CD4-positive, alpha-beta memory T cell (primary cell): ENCODE measurements at regions not wholly inside any gene's neighbourhood (a gene's known extent, or its start where the extent isn't known, plus 50 kb on each side); places are given as distances from the start of the nearest gene placed in this dataset.

Source experiments
- CTCF ChIA-PET: fragments of 350-600 bp; sonication (Branson Sonifier 250); formaldehyde crosslinking; loops from one replicate; lab custom pipeline; 2021; ENCODE audit warnings: inconsistent platforms; ENCODE audit not compliant: partially characterized antibody; lab: Charles Lee
- POLR2A ChIA-PET: fragments of 350-600 bp; sonication (Branson Sonifier 250); formaldehyde crosslinking; loops from one replicate; lab custom pipeline; 2021; ENCODE audit not compliant: partially characterized antibody; lab: Charles Lee
- DNase-seq, 5 donors: peaks; one replicate each; pipeline versions ENCODE4 v3.0.0 to v3.0.0-alpha.2; 2020 to 2022; ENCODE audit warnings: mixed read lengths in 1 of 5
- H3K27ac ChIP-seq: one replicate; pipeline ENCODE4 v1.7.0; 2013; ENCODE audit warnings: low read depth, low read length
- H3K27me3 ChIP-seq: 2 replicates; pipeline ENCODE4 v1.7.0; 2013; ENCODE audit warnings: mild to moderate bottlenecking, low read length, moderate library complexity; ENCODE audit not compliant: insufficient read depth
- H3K36me3 ChIP-seq: 2 replicates; pipeline ENCODE4 v1.7.0; 2013; ENCODE audit warnings: mild to moderate bottlenecking, low read length, moderate library complexity; ENCODE audit not compliant: insufficient read depth
- H3K4me1 ChIP-seq: 2 replicates; pipeline ENCODE4 v1.7.0; 2013; ENCODE audit warnings: mild to moderate bottlenecking, low read length, moderate library complexity; ENCODE audit not compliant: insufficient read depth
- H3K4me3 ChIP-seq, 2 donors: one replicate each; pipeline ENCODE4 v1.7.0; 2013; ENCODE audit warnings: low read length in 2 of 2, mild to moderate bottlenecking in 1 of 2
- H3K9me3 ChIP-seq, 2 donors: one replicate each; pipeline ENCODE4 v1.7.0; 2013; ENCODE audit warnings: low read length in 2 of 2, control low read depth in 1 of 2; ENCODE audit not compliant: control insufficient read depth in 1 of 2
- H3K27ac Mint-ChIP-seq, 7 donors: one replicate each; pipeline ENCODE4 v1.8.0; 2020 to 2021; ENCODE audit warnings: mixed read lengths in 7 of 7, mild to moderate bottlenecking in 6 of 7, inconsistent platforms in 3 of 7, moderate library complexity in 3 of 7
- H3K27me3 Mint-ChIP-seq, 2 donors: one replicate each; pipeline ENCODE4 v1.8.0; 2020 to 2021; ENCODE audit warnings: mixed read lengths in 2 of 2
- H3K36me3 Mint-ChIP-seq, 2 donors: one replicate each; pipeline ENCODE4 v1.8.0; 2020 to 2021; ENCODE audit warnings: mixed read lengths in 2 of 2, inconsistent platforms in 1 of 2, mild to moderate bottlenecking in 1 of 2
- H3K4me1 Mint-ChIP-seq, 4 donors: one replicate each; pipeline ENCODE4 v1.8.0; 2020 to 2021; ENCODE audit warnings: mixed read lengths in 4 of 4, mild to moderate bottlenecking in 1 of 4
- H3K4me3 Mint-ChIP-seq, 8 donors: one replicate each; pipeline ENCODE4 v1.8.0; 2020 to 2021; ENCODE audit warnings: mixed read lengths in 8 of 8, mild to moderate bottlenecking in 7 of 8, moderate library complexity in 6 of 8, inconsistent platforms in 3 of 8
- H3K9me3 Mint-ChIP-seq, 8 donors: one replicate each; pipeline ENCODE4 v1.8.0; 2020 to 2021; ENCODE audit warnings: mixed read lengths in 8 of 8, mild to moderate bottlenecking in 5 of 8, inconsistent platforms in 3 of 8, moderate library complexity in 1 of 8
- intact Hi-C: fragments of 100-400 bp; cut with micrococcal nuclease; formaldehyde crosslinking; loops from one replicate; pipeline ENCODE4 v1.15.1; 2023

DNA sequence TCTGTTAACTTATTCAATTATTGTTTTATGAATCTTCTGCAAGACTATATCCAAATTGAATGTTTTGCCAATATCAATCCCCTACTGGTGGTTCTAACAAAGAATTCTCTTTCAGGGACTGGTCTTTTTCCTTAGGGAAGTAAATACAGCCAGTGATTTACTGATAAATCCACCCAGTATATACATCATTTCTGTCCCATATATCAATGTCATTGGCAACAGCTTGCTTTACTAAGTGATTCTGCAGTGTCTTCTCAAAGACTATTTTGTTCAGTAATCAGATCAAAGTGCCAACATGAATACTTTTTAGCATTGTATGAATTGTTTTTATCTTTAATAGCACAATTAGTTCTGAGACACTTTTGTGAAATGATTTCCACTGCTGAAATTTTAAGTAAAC is 114.0 kb upstream of the OBI1 start:
- CTCF ChIA-PET: no interaction called here

DNA sequence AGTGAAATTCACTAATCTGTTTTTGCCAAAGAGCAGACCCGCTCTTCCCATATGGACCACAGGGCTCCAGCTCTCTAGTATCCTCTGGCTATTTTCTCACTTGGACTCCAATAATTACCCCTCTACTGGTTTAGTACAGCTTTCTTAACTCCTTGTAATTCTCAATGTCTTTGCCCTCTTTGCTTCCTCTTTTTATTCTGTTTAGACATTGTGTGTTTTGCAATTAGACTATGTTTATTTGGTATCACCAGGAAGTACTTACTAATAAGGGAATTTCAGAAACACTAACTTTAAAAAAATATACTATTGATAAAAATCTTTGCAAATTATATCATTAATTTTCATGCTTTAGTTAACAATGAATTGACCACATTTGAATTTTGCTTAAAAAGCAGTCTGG is 111.6 kb upstream of the OBI1 start:
- Mint-ChIP-seq H3K4me3 (no peak overlapping the region), H3K27ac (no peak overlapping the region), H3K27me3 (peaks cover 1 to 13% of the 10 kb centered on the region in 2 donors), H3K4me1 (no peaks in the 10 kb centered on the region), H3K36me3 (no peaks in the 10 kb centered on the region), H3K9me3 (peaks cover 0 to 2% (median 0%) of the 10 kb centered on the region in 8 donors)
- H3K27me3 ChIP-seq: no peaks in the 10 kb centered on the region
- DNase-seq: no peak
- no peaks in the 10 kb centered on the region for H3K4me1 ChIP-seq
- H3K4me3 ChIP-seq: no peak overlapping the region
- ChIA-PET POLR2A (no interaction called here), CTCF (no interaction called here)
- intact Hi-C loops: no loop called here
- H3K27ac ChIP-seq: no peak overlapping the region
- no peaks in the 10 kb centered on the region for H3K36me3 ChIP-seq
- no peaks in the 10 kb centered on the region for H3K9me3 ChIP-seq

More for the DNA sequence above, 114.0 kb upstream of the OBI1 start:
- intact Hi-C loops: no loop called here
- Histone ChIP-seq H3K27me3 (no peaks in the 10 kb centered on the region), H3K36me3 (no peaks in the 10 kb centered on the region), H3K4me1 (no peaks in the 10 kb centered on the region), H3K4me3 (no peak overlapping the region), H3K9me3 (no peaks in the 10 kb centered on the region), H3K27ac (no peak overlapping the region)
- POLR2A ChIA-PET: no interaction called here
- no peak overlapping the region for H3K27ac Mint-ChIP-seq
- H3K4me1 Mint-ChIP-seq: no peaks in the 10 kb centered on the region
- H3K4me3 Mint-ChIP-seq: no peak overlapping the region
- H3K9me3 Mint-ChIP-seq: peaks cover 0 to 2% (median 0%) of the 10 kb centered on the region in 8 donors
- DNase-seq: no peak
- H3K36me3 Mint-ChIP-seq: no peaks in the 10 kb centered on the region
- H3K27me3 Mint-ChIP-seq: peaks cover 5 to 11% of the 10 kb centered on the region in 2 donors

DNA sequence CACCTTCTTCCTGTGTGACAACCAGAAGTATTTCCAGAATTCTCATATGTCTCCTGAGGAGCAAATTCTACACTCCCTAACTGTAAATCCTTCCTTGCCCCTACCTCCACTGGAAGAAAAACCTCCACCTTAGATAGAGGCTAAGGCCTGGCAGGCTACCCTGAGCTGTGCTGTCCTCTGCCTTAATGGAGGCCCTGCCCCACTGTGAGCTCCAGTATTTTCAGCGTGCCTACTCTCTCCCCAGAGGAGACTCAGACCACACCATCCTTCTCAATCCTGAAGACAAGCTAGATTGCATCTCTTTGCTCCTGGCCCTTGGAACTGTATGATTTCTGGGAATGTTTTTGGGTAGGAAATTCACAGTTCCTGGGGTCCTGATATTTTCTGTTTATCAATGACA is 110.0 kb upstream of the OBI1 start:
- H3K27me3 Mint-ChIP-seq: peaks cover 4 to 12% of the 10 kb centered on the region in 2 donors
- no peaks in the 10 kb centered on the region for H3K9me3 ChIP-seq
- H3K36me3 Mint-ChIP-seq: no peaks in the 10 kb centered on the region
- H3K4me3 ChIP-seq: no peak overlapping the region
- no peak for DNase-seq
- ChIA-PET CTCF (no interaction called here), POLR2A (no interaction called here)
- H3K4me3 Mint-ChIP-seq: no peak overlapping the region
- no peak overlapping the region for H3K27ac Mint-ChIP-seq
- intact Hi-C loops: no loop called here
- H3K4me1 ChIP-seq: no peaks in the 10 kb centered on the region
- no peaks in the 10 kb centered on the region for H3K4me1 Mint-ChIP-seq
- H3K9me3 Mint-ChIP-seq: peaks cover 0 to 2% (median 0%) of the 10 kb centered on the region in 8 donors
- no peaks in the 10 kb centered on the region for H3K27me3 ChIP-seq
- H3K27ac ChIP-seq: no peak overlapping the region
- H3K36me3 ChIP-seq: no peaks in the 10 kb centered on the region

DNA sequence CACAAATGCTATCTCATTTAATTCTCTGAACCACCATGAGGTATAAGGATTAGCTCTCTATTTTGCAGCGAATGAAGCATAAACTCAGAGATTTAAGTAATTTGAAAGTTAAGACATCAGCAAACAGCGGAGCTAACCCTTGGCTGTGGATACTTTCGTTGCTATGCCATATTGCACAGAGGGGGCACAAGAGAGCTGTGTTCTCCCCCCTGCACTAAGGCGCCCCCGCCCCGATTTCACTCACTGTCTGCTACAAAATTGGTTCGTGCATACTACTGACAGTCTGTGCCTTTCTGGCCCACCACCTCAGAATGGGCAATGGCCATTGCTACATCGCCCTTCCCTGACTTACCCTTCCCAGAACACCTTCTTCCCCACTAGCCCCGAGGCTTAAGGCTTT is 105.7 kb upstream of the OBI1 start:
- ChIA-PET POLR2A (no interaction called here), CTCF (no interaction called here)
- no peak overlapping the region for H3K27ac ChIP-seq
- no peak for DNase-seq
- no peak overlapping the region for H3K4me3 Mint-ChIP-seq
- no peaks in the 10 kb centered on the region for H3K36me3 Mint-ChIP-seq
- peaks cover 0 to 5% (median 0%) of the 10 kb centered on the region in 8 donors for H3K9me3 Mint-ChIP-seq
- intact Hi-C loops: no loop called here
- no peaks in the 10 kb centered on the region for H3K4me1 Mint-ChIP-seq
- H3K27ac Mint-ChIP-seq: no peak overlapping the region
- H3K36me3 ChIP-seq: no peaks in the 10 kb centered on the region
- H3K27me3 ChIP-seq: no peaks in the 10 kb centered on the region
- H3K9me3 ChIP-seq: no peaks in the 10 kb centered on the region
- H3K4me3 ChIP-seq: no peak overlapping the region
- H3K27me3 Mint-ChIP-seq: peaks cover 4 to 14% of the 10 kb centered on the region in 2 donors
- no peaks in the 10 kb centered on the region for H3K4me1 ChIP-seq

DNA sequence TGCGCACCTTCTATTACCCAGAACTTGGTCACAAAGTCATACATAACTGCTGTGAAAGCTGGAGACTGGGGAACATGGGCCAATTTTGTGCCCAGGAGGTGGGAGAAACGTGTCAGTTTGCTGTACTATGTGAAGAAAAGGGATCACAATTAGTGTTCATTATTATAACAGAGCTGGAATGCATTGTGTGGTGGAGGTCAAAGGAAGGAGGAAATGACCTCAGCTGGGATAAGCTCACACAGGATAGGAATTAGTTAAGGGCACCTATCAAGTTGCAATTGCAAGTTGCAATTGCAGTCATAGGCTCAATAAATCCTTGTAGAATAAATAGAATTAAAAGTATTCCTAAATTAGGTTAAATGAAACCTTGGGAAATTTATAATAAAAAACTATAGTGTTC is 103.9 kb upstream of the OBI1 start:
- Histone ChIP-seq H3K27ac (no peak overlapping the region), H3K27me3 (no peaks in the 10 kb centered on the region), H3K36me3 (no peaks in the 10 kb centered on the region), H3K4me1 (no peaks in the 10 kb centered on the region), H3K4me3 (no peak overlapping the region), H3K9me3 (no peaks in the 10 kb centered on the region)
- ChIA-PET POLR2A (no interaction called here), CTCF (no interaction called here)
- H3K27me3 Mint-ChIP-seq: peaks cover 4 to 10% of the 10 kb centered on the region in 2 donors
- H3K9me3 Mint-ChIP-seq: peaks cover 0 to 5% (median 0%) of the 10 kb centered on the region in 8 donors
- no peaks in the 10 kb centered on the region for H3K36me3 Mint-ChIP-seq
- no peak for DNase-seq
- H3K4me1 Mint-ChIP-seq: no peaks in the 10 kb centered on the region
- H3K27ac Mint-ChIP-seq: no peak overlapping the region
- no peak overlapping the region for H3K4me3 Mint-ChIP-seq
- intact Hi-C loops: no loop called here

DNA sequence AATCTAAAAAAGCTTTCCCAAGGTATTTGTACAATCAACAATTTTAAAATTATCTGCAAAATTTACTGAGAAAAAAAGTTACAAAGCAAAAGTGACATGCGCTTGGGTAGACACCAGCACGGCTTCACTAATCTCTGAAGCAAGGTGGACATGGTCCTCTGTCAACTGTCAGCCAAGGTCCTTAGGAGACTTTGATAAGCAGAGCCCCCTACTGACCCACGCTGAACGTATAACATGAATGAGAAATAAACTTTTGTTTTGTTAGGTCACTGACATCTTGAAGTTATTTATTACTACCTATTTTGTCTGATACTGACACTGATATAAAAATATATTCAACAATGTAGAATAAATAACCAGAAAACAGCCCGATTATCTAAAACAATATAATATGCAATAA is 100.7 kb upstream of the OBI1 start:
- DNase-seq: no peak
- no peak overlapping the region for H3K27ac Mint-ChIP-seq
- H3K4me1 Mint-ChIP-seq: no peaks in the 10 kb centered on the region
- ChIA-PET CTCF (interaction anchor here (0.6 to 1.5 kb wide), 4 partner anchors 8 to 683 kb away, joined by 3 to 4 read pairs (median 3); no protein-coding TSS in a partner anchor), POLR2A (no interaction called here)
- no peaks in the 10 kb centered on the region for H3K27me3 ChIP-seq
- H3K27ac ChIP-seq: no peak overlapping the region
- intact Hi-C loops: no loop called here
- H3K27me3 Mint-ChIP-seq: peaks cover 1 to 10% of the 10 kb centered on the region in 2 donors
- no peaks in the 10 kb centered on the region for H3K36me3 Mint-ChIP-seq
- no peaks in the 10 kb centered on the region for H3K9me3 ChIP-seq
- H3K9me3 Mint-ChIP-seq: peaks cover 0 to 3% (median 0%) of the 10 kb centered on the region in 8 donors
- H3K4me1 ChIP-seq: no peaks in the 10 kb centered on the region
- H3K4me3 Mint-ChIP-seq: no peak overlapping the region
- H3K36me3 ChIP-seq: no peaks in the 10 kb centered on the region
- H3K4me3 ChIP-seq: no peak overlapping the region

DNA sequence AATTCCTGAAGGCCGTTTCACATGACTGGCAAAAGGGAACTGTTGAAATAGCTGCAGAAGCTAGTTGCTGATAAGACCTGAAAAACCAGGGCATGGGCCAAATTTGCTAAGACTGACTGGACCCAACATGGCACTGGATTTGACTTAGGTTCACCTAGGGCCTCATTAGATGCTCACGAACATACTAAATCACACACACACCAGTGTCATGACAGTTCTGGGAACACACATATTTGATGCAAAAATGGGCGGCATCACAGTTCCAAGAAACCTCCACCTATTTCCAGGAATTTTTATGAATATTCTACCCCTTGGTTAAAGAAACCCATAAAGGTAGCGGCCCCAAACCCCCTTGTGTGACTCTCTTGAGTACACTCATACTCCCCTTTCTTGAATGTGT is 99.6 kb upstream of the OBI1 start:
- Histone ChIP-seq H3K9me3 (no peaks in the 10 kb centered on the region), H3K36me3 (no peaks in the 10 kb centered on the region), H3K27ac (no peak overlapping the region), H3K4me1 (no peaks in the 10 kb centered on the region), H3K27me3 (no peaks in the 10 kb centered on the region), H3K4me3 (no peak overlapping the region)
- intact Hi-C loops: no loop called here
- Mint-ChIP-seq H3K27ac (no peak overlapping the region), H3K4me3 (no peak overlapping the region), H3K36me3 (no peaks in the 10 kb centered on the region), H3K4me1 (no peaks in the 10 kb centered on the region), H3K27me3 (peaks cover 3 to 10% of the 10 kb centered on the region in 2 donors), H3K9me3 (peaks cover 0 to 3% (median 0%) of the 10 kb centered on the region in 8 donors)
- ChIA-PET POLR2A (no interaction called here), CTCF (interaction anchor here (1.5 kb wide), 1 partner anchor 9 kb away, joined by 4 read pairs; no protein-coding TSS in a partner anchor)
- no peak for DNase-seq

DNA sequence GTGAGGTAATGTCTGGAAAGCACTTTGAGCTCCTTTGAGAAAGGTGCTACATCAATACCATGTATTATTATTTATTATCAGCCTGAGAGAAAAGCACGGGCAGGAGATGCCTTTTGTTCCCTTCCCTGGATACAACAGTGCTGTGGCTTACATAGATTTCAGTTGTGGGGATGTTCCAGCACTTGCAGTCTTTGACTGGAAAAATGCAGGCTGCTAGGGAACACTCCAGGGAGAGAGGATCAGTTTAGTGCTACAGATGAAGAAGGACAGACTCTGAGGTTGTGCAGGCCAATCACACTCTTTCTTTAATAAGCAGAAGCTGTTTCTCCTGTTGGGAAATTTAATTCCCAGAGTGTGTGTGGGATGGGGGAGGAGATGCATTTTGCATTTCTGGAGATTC is 94.5 kb upstream of the OBI1 start:
- POLR2A ChIA-PET: no interaction called here
- Histone ChIP-seq H3K9me3 (no peaks in the 10 kb centered on the region), H3K36me3 (no peaks in the 10 kb centered on the region), H3K27me3 (no peaks in the 10 kb centered on the region), H3K4me3 (no peak overlapping the region), H3K27ac (no peak overlapping the region), H3K4me1 (no peaks in the 10 kb centered on the region)
- H3K27me3 Mint-ChIP-seq: peaks cover 6 to 9% of the 10 kb centered on the region in 2 donors
- no peaks in the 10 kb centered on the region for H3K36me3 Mint-ChIP-seq
- no peak overlapping the region for H3K4me3 Mint-ChIP-seq
- no peaks in the 10 kb centered on the region for H3K9me3 Mint-ChIP-seq
- H3K4me1 Mint-ChIP-seq: no peaks in the 10 kb centered on the region
- intact Hi-C loops: no loop called here
- no peak overlapping the region for H3K27ac Mint-ChIP-seq
- CTCF ChIA-PET: no interaction called here
- DNase-seq: no peak
